ENCODE measurements at regions not wholly inside any gene's neighbourhood (a gene's known extent, or its start where the extent isn't known, plus 50 kb on each side); places are given as distances from the start of the nearest gene placed in this dataset.

- H3K27ac Mint-ChIP-seq, result no peak overlapping the region
- H3K36me3 Mint-ChIP-seq (ENCODE audit: low read depth), result peaks cover 2% of the 10 kb centered on the region
- no peaks in the 10 kb centered on the region for H3K4me1 Mint-ChIP-seq
- DNase-seq, result no peak
- no peak overlapping the region for H3K4me3 Mint-ChIP-seq
- H3K9me3 ChIP-seq (ENCODE audit: control insufficient read depth, low read length, poor library complexity, severe bottlenecking), result no peaks in the 10 kb centered on the region
- ATAC-seq, result no peak
- H3K27me3 Mint-ChIP-seq, result peaks cover 30% of the 10 kb centered on the region
Observed at GRCh38 chr17:13263746-13264145, 245.9 kb upstream of the ELAC2 start.

- ATAC-seq (no peak), DNase-seq (no peak)
- H3K27ac Mint-ChIP-seq, result no peak overlapping the region
- H3K4me3 Mint-ChIP-seq, result no peak overlapping the region
- H3K9me3 ChIP-seq (ENCODE audit: control insufficient read depth, low read length, poor library complexity, severe bottlenecking), result no peaks in the 10 kb centered on the region
- no peaks in the 10 kb centered on the region for H3K27me3 Mint-ChIP-seq
- no peaks in the 10 kb centered on the region for H3K4me1 Mint-ChIP-seq
- H3K36me3 Mint-ChIP-seq (ENCODE audit: low read depth), result no peaks in the 10 kb centered on the region
Observed at GRCh38 chr17:13256545-13256944, 238.7 kb upstream of the ELAC2 start.

GRCh38 chr17:13253733-13254410, 236.0 kb upstream of the ELAC2 start:
- H3K9me3 ChIP-seq (ENCODE audit: control insufficient read depth, low read length, poor library complexity, severe bottlenecking), result no peaks in the 10 kb centered on the region
- H3K4me3 Mint-ChIP-seq, result no peak overlapping the region
- H3K27me3 Mint-ChIP-seq, result no peaks in the 10 kb centered on the region
- ATAC-seq (no peak), DNase-seq (no peak)
- H3K4me1 Mint-ChIP-seq, result no peaks in the 10 kb centered on the region
- H3K36me3 Mint-ChIP-seq (ENCODE audit: low read depth), result no peaks in the 10 kb centered on the region
- no peak overlapping the region for H3K27ac Mint-ChIP-seq

- Mint-ChIP-seq H3K36me3 (ENCODE audit: low read depth) (no peaks in the 10 kb centered on the region), H3K27me3 (peaks cover 19% of the 10 kb centered on the region), H3K4me1 (no peaks in the 10 kb centered on the region), H3K4me3 (no peak overlapping the region), H3K27ac (no peak overlapping the region)
- ATAC-seq (no peak), DNase-seq (no peak)
- no peaks in the 10 kb centered on the region for H3K9me3 ChIP-seq (ENCODE audit: control insufficient read depth, low read length, poor library complexity, severe bottlenecking)
Observed at GRCh38 chr17:13244513-13244912, 226.7 kb upstream of the ELAC2 start.

GRCh38 chr17:13243585-13243984, 225.8 kb upstream of the ELAC2 start:
- peaks cover 21% of the 10 kb centered on the region for H3K27me3 Mint-ChIP-seq
- no peaks in the 10 kb centered on the region for H3K4me1 Mint-ChIP-seq
- DNase-seq (no peak), ATAC-seq (no peak)
- H3K36me3 Mint-ChIP-seq (ENCODE audit: low read depth), result no peaks in the 10 kb centered on the region
- H3K27ac Mint-ChIP-seq, result no peak overlapping the region
- no peaks in the 10 kb centered on the region for H3K9me3 ChIP-seq (ENCODE audit: control insufficient read depth, low read length, poor library complexity, severe bottlenecking)
- no peak overlapping the region for H3K4me3 Mint-ChIP-seq

- H3K36me3 Mint-ChIP-seq (ENCODE audit: low read depth), result no peaks in the 10 kb centered on the region
- H3K4me1 Mint-ChIP-seq, result no peaks in the 10 kb centered on the region
- ATAC-seq, result no peak
- no peak overlapping the region for H3K4me3 Mint-ChIP-seq
- no peaks in the 10 kb centered on the region for H3K9me3 ChIP-seq (ENCODE audit: control insufficient read depth, low read length, poor library complexity, severe bottlenecking)
- no peak for DNase-seq
- H3K27ac Mint-ChIP-seq, result no peak overlapping the region
- peaks cover 26% of the 10 kb centered on the region for H3K27me3 Mint-ChIP-seq
Observed at GRCh38 chr17:13240851-13241250, 223.0 kb upstream of the ELAC2 start.

GRCh38 chr17:13230350-13231264, 212.8 kb upstream of the ELAC2 start:
- Mint-ChIP-seq H3K4me1 (no peaks in the 10 kb centered on the region), H3K36me3 (ENCODE audit: low read depth) (no peaks in the 10 kb centered on the region), H3K27me3 (peaks cover 6% of the 10 kb centered on the region), H3K27ac (no peak overlapping the region), H3K4me3 (no peak overlapping the region)
- DNase-seq (no peak), ATAC-seq (no peak)
- no peaks in the 10 kb centered on the region for H3K9me3 ChIP-seq (ENCODE audit: control insufficient read depth, low read length, poor library complexity, severe bottlenecking)

GRCh38 chr17:13228225-13228624, 210.4 kb upstream of the ELAC2 start:
- Mint-ChIP-seq H3K4me3 (no peak overlapping the region), H3K36me3 (ENCODE audit: low read depth) (no peaks in the 10 kb centered on the region), H3K27me3 (peaks cover 6% of the 10 kb centered on the region), H3K4me1 (no peaks in the 10 kb centered on the region), H3K27ac (no peak overlapping the region)
- DNase-seq, result no peak
- no peak for ATAC-seq
- H3K9me3 ChIP-seq (ENCODE audit: control insufficient read depth, low read length, poor library complexity, severe bottlenecking), result no peaks in the 10 kb centered on the region

- ATAC-seq (no peak), DNase-seq (no peak)
- no peaks in the 10 kb centered on the region for H3K4me1 Mint-ChIP-seq
- H3K36me3 Mint-ChIP-seq (ENCODE audit: low read depth), result no peaks in the 10 kb centered on the region
- H3K4me3 Mint-ChIP-seq, result no peak overlapping the region
- peaks cover 10% of the 10 kb centered on the region for H3K27me3 Mint-ChIP-seq
- H3K9me3 ChIP-seq (ENCODE audit: control insufficient read depth, low read length, poor library complexity, severe bottlenecking), result no peaks in the 10 kb centered on the region
- no peak overlapping the region for H3K27ac Mint-ChIP-seq
Observed at GRCh38 chr17:13222975-13223374, 205.1 kb upstream of the ELAC2 start.

- Mint-ChIP-seq H3K4me3 (no peak overlapping the region), H3K36me3 (ENCODE audit: low read depth) (no peaks in the 10 kb centered on the region), H3K27me3 (no peaks in the 10 kb centered on the region), H3K4me1 (no peaks in the 10 kb centered on the region), H3K27ac (no peak overlapping the region)
- no peaks in the 10 kb centered on the region for H3K9me3 ChIP-seq (ENCODE audit: control insufficient read depth, low read length, poor library complexity, severe bottlenecking)
- ATAC-seq, result no peak
- no peak for DNase-seq
Observed at GRCh38 chr17:13212860-13213259, 195.0 kb upstream of the ELAC2 start.

- H3K4me3 Mint-ChIP-seq, result no peak overlapping the region
- peaks cover 11% of the 10 kb centered on the region for H3K27me3 Mint-ChIP-seq
- no peaks in the 10 kb centered on the region for H3K36me3 Mint-ChIP-seq (ENCODE audit: low read depth)
- ATAC-seq (no peak), DNase-seq (no peak)
- H3K27ac Mint-ChIP-seq, result no peak overlapping the region
- H3K9me3 ChIP-seq (ENCODE audit: control insufficient read depth, low read length, poor library complexity, severe bottlenecking), result no peaks in the 10 kb centered on the region
- no peaks in the 10 kb centered on the region for H3K4me1 Mint-ChIP-seq
Observed at GRCh38 chr17:13209081-13209480, 191.3 kb upstream of the ELAC2 start.

GRCh38 chr17:13204607-13205237, 186.9 kb upstream of the ELAC2 start:
- H3K4me3 Mint-ChIP-seq, result no peak overlapping the region
- H3K36me3 Mint-ChIP-seq (ENCODE audit: low read depth), result no peaks in the 10 kb centered on the region
- no peak for ATAC-seq

GRCh38 chr17:13202835-13203234, 185.0 kb upstream of the ELAC2 start:
- ATAC-seq, result no peak
- peaks cover 11% of the 10 kb centered on the region for H3K27me3 Mint-ChIP-seq
- no peaks in the 10 kb centered on the region for H3K9me3 ChIP-seq (ENCODE audit: control insufficient read depth, low read length, poor library complexity, severe bottlenecking)
- no peaks in the 10 kb centered on the region for H3K4me1 Mint-ChIP-seq
- no peak overlapping the region for H3K27ac Mint-ChIP-seq
- H3K36me3 Mint-ChIP-seq (ENCODE audit: low read depth), result no peaks in the 10 kb centered on the region
- DNase-seq, result no peak
- H3K4me3 Mint-ChIP-seq, result no peak overlapping the region

More at GRCh38 chr17:13204607-13205237, 186.9 kb upstream of the ELAC2 start:
- no peak overlapping the region for H3K27ac Mint-ChIP-seq
- H3K27me3 Mint-ChIP-seq, result peaks cover 11% of the 10 kb centered on the region
- no peaks in the 10 kb centered on the region for H3K4me1 Mint-ChIP-seq
- DNase-seq, result no peak
- H3K9me3 ChIP-seq (ENCODE audit: control insufficient read depth, low read length, poor library complexity, severe bottlenecking), result no peaks in the 10 kb centered on the region
